NCI-H2196 (cell line): ENCODE measurements at regions not wholly inside any gene's neighbourhood (a gene's known extent, or its start where the extent isn't known, plus 50 kb on each side); places are given as distances from the start of the nearest gene placed in this dataset.
"Not testable (repeated sequence)": the region's sequence is repeated elsewhere in the genome, so short reads cannot be mapped to it uniquely, and the experiment has no call there.

ENCODE experiments used
- DNase-seq: peaks from one replicate; lab custom pipeline; 2025; ENCODE audit not compliant: unreplicated experiment; lab: John Stamatoyannopoulos, UW

DNA sequence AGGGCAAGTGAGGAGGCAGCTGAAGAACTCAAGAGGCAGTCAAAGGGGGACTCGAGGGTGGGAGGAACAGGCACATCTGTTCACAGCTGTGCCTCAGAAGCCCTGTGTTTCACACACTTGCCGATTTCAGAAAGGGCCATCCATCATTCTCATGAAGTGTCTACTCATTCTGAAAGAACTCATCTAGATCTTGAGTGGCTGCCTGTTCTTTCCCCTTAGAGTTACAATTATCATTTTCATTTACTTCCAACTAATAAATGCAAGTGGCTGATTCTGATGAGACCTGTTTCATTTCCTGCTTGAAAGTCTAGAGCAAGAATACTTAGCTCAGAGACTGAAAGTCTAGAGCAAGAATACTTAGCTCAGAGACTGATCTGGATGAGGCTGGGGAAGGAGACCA is 1145.1 kb downstream of the UQCRFS1 start:
- DNase-seq = no peak

DNA sequence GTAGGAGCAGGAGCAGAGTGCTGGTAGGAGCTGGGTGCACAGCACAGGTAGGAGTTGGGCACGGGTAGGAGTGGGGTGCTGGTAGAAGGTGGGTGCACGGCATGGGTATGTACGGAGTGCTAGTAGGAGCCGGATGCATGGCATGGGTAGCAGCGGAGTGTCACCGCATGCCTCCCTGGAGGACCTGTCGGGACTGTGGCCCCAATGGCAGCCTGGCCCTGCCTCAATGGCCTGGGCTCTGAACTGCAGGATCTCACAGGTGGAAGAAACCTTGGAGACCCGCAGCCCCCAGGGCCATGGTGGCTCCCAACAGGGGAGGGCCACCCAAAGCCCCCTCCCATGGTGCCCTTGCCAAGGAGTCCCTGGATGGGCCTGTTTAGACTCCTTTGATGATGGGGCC is 1146.0 kb downstream of the UQCRFS1 start:
- no peak for DNase-seq

DNA sequence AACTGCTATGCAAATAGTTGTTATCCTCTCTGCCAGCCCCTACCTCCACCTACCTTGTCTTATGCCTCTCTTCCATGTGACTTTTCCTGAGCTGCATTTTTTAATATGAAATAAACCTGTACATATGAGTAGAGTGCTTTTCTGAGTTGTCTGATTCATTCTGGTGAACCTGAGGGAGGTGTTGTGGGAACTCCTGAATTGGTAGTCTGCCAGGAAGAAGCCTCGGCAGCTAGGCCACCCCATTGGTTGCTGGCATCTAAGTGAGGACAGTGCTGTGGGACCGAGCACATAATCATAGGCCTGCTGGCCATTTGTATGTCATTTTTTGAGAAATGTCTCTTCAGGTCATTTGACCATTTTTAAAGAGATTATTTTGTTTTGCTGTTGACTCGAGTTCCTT is 1146.8 kb downstream of the UQCRFS1 start:
- no peak for DNase-seq

DNA sequence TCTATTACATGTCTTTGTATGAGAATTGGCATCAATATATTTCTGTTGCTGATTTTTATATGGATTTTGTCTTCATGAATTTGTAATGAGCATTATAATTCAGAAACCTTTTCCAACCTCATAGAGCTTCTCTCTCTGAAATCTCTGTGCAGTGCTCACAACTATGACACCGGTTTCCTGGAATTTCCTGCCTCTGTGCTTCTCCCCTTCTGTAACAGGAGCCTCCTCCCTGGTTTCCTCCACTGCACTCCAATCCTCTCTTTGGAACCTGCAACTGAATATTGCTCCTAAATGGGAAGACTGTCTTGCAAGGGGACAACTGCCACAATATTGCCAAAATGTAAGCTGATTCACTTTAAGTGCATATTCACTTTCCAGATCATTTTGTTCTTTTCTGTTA is 1147.9 kb downstream of the UQCRFS1 start:
- no peak for DNase-seq

DNA sequence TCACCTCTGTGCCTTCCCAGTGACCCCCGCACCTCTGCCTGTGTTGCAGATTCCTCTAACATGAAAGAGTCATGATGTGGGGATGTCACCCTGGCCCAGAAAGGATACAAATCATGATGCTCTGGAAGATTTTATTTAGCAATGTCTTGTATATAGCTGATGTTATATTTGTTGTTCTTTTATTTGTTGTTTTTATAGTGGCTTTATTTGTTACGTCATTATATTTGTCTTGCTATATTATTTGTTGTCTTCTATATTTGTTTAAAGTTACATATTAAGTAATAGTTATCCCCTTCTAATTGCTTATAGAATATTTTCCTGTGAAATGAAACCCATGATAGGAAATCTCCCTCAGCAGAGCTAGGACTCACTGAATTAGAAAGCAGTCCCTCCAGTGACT is 1149.2 kb downstream of the UQCRFS1 start:
- DNase-seq = no peak

DNA sequence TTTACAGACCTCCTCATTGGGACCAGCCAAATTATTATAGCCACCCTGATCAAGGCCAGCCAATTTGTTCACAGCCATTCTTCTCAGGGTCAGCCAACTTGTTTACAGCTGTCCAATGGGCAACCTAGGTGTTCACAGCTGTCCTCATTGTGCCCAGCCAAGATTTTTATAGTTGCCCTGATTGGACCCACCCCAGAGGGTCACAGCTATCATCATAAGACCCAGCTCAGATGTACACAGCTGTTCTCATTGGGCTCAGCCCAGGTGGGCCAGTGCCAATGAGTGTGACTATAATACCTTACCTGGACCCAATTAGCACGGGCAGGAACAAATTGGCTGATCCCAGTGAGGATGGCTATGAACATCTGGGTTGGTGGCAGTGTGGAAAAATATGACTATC is 1151.8 kb downstream of the UQCRFS1 start:
- DNase-seq = no peak

DNA sequence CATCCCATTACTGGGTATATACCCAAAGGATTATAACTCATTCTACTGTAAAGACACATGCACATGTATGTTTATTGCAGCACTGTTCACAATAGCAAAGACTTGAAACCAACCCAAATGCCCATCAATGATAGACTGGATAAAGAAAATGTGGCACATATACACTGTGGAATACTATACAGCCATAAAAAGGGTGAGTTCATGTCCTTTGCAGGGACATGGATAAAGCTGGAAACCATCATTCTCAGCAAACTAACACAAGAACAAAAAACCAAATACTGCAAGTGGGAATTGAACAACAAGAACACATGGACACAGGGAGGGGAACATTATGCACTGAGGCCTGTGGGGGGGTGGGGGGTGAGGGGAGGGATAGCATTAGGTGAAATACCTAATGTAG is 1155.9 kb downstream of the UQCRFS1 start:
- DNase-seq = not testable (repeated sequence)

DNA sequence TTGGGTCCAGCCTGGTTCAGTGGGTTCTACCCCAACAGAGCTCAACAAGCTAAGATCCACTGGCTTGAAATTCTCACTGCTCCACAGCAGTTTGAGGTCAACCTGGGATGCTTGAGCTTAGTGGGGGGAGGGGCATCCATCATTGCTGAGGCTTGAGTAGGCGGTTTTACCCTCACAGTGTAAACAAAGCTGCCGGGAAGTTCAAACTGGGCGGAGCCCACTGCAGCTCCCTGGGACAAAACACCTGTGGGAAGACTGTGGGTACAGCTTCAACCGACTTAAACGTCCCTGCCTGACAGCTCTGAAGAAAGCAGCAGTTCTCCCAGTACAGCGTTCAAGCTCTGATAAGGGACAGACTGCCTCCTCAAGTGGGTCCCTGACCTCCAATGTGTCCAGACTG is 1161.9 kb downstream of the UQCRFS1 start:
- no peak for DNase-seq

DNA sequence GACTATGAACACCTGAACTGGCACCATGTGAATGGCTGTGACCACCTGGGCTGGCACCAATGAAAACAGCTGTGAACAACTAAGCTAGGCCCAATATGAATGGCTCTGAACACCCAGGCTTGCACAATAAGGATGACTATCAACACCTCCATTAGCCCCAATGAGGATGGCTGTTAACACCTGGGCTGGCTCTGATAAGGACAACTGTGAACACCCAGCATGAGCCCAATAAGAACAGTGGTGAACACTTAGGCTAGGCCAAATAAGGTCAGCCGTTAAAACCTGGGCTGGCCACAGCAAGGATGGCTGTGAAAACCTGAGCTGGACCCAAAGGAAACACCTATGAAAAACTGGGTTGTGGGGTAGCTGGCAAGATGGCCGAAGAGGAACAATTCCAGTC is 1163.1 kb downstream of the UQCRFS1 start:
- DNase-seq = no peak

DNA sequence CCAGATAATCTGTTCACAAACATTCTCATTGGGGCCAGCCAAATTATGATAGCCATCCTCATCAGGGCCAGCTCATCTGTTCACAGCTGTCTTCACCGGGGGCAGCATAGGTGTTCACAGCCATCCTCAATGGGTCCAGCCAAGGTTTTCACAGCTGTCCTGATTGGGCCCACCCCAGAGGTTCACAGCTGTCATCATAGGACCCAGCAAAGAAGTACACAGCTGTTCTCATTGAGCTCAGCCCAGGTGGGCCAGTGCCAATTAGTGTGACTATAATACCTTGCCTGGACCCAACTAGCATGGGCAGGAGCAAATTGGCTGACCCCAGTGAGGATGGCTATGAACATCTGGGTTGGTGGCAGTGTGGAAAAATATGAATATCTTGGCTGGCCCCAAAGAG is 1166.0 kb downstream of the UQCRFS1 start:
- no peak for DNase-seq

DNA sequence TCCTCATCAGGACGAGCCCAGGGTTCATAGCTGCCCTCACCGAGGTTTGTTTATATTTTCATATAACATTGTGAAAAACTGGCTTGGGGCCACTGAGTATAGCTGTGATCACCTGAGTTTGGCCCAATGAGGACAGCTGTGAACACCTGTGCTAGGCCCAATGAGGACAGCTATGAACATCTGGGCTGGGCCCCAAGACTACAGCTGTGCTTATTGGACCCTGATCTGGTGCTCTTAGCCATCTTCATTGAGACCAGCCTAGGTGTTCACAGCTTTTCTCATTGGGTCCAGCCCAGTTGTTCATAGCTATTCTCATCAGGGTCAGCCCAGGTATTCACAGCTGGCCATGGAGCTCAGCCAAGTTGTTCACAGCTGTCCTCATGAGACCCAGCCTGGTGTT is 1167.3 kb downstream of the UQCRFS1 start:
- no peak for DNase-seq

DNA sequence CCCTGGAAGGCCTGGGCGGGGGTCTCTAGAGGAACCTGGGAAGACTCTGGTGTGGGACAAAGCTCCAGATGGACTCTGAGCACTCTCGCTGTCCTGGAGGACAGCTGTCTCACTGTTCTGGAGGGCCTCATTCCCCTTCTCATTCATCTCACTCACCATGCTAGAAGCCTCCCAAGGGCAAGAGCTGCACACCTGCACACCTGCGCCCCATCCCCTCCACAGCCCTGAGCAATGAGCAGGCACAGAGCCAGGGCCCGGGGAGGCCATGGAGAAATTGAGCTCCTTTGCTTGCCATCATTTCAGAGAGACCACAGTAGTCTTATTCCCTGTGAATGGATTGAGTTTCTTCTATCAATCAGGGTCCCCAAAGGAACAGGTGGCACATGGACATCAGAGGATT is 1168.5 kb downstream of the UQCRFS1 start:
- no peak for DNase-seq

DNA sequence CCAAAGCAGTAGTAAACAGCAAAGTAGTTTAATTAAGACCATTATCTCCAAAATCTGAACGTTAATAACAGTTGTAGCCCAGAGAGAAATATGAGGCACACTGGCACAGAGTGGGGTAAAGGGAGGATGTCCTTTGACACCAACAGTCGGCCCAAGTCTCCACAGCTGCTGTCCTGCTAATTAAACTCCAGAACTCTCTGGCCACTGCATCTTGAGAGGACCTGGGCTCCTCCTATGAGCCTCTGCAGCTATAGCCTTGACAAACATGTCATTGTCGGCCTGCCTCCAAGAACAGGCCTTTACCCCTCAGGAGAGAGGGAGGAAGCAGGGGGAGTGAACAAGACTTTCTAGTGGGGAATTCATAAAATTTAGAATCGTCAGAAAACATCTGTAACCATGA is 1170.4 kb downstream of the UQCRFS1 start:
- no peak for DNase-seq

DNA sequence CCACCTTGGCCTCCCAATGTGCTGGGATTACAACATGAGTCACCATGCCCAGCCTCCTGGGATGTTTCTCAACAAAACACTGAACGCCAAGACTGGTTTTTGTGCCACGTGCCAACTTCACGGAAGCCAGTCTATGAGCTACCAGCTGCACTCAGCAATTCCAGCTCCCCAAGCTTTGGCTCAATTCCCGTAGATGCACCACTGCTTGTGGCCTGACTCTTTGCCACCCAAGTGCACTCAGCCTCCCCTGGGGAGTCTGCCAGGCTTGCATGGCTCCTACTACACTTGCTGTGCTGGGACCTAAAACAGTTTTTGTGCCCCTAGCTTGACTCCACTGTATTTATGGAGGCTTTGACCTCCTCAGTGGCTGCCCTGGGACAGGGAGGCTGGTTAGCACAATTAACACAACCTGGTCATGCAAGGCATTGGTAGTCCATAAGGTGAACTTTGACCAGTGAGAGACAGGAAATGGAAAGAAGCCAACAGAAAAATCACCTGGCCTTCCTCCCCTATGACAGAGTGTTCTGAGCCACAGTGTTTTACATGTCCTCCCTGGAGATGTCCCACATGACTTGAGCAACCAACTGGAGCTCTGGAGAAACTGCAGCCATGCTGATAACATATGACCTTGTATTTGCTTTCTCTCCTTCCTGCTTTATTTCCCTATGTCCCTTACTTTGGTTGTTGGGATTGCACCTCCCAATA is 1173.1 kb downstream of the UQCRFS1 start:
- no peak for DNase-seq

DNA sequence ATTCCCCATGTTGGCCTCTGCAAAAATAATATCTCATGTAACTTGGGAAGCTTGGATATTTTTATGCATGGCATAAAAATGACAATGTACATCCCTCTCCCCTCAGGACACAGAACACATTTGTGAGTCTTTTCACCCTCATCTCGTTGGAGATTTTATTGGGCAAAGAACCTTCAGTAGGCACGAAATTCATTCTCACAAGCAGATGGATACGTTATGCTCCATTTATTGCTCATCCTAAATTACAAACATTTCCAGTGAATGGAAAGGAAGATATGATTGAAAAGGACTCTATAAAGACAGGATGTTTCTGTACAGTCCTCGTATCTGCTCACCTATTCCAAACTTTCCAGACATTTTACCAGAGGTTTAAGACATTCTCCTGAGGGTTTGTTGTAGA is 1175.8 kb downstream of the UQCRFS1 start:
- no peak for DNase-seq

DNA sequence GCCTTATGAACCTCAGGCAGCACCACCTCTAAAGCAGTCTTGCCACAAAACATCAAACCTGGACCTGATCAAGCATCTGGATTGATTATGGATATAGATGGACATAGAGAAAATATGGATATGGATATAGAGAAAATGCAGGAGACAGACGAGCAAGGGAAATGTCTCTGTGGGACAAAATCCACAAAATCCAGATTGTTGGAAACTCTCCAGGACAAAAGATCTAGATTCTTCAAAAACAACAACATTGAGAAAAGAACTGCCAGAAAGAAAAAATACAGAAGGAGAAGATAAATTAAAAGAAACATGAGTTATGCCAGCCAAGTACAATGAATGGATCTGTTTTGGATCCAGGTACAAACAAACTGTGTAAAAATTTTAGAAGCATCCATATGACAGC is 1176.5 kb downstream of the UQCRFS1 start:
- no peak for DNase-seq

DNA sequence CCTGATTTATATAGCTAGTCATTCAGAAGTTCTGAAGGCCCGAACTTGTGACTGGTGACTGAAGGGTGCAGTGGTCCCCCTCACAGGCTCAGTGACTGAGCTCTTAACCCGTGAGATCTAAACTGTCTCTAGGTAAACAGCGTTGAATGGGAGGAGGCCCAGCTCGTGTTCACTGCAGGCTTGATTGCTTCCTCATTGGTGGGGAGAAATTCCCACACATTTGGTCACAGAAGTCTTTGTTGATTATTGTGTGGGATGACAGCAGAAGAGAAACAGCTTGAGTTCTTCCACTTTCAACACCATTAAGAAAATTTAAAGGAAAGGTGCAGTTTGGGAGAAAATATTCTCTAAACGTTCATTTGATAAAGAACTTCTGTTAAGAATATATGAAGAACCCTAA is 1178.0 kb downstream of the UQCRFS1 start:
- no peak for DNase-seq

DNA sequence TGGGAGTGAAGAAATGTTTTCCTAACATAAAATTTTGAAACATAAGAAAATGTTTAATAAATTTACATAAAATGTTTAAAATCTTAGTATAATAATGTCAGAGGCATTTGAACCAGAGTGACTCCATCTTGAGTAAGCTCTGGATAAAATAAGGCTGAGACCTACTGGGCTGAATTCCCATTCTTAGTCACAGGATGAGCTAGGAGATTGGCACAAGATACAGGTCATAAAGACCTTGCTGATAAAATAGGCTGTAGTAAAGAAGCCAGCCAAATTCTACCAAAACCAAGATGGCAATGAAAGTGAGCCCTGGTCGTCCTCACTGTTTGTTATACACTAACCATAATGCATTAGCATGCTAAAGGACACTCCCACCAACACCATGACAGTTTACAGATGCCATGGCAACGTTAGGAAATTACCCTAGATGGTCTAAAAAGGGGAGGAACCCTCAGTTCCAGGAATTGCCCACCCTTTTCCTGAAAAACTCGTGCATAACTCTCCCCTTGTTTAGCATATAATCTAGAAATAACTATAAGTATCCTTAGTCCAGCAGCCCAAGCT is 1184.0 kb downstream of the UQCRFS1 start:
- no peak for DNase-seq

DNA sequence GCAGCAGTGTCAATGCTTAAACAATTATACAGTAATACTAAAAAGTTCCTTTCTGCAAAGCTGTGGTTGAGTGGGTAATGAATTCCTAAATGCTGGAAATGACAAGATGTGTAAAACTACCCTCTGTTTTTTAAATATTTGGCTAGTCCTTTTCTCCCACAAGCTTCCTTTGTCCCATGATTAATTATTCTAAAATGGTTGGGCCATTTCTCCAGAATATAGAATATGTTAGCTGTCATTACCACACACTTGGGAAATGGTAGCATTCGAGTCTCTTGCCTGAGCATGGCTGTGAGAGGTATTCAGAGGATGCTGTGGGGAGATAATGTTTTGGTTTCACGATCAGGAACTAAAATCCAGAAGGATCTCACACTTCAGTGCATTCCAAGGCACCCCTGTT is 1185.8 kb downstream of the UQCRFS1 start:
- no peak for DNase-seq

DNA sequence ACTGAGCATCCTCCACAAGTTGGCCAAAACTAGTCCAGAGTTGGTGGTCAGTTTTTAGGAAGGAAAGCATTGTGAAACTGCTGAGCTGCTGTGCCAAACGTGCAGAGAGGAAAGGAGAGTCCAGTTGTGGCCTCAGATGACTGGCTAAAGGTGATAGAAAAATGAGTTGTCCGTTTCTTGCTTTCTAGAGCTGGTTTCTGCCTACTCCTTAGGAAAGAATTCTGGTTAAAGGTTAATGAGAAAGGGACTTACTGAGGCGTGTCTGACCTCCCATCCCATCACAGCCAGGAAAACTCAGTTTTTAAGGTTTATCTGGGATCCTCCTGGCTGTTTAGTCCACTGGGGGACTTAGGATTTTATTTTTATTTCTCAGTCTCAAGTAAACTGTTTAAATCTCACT is 1186.3 kb downstream of the UQCRFS1 start:
- no peak for DNase-seq

DNA sequence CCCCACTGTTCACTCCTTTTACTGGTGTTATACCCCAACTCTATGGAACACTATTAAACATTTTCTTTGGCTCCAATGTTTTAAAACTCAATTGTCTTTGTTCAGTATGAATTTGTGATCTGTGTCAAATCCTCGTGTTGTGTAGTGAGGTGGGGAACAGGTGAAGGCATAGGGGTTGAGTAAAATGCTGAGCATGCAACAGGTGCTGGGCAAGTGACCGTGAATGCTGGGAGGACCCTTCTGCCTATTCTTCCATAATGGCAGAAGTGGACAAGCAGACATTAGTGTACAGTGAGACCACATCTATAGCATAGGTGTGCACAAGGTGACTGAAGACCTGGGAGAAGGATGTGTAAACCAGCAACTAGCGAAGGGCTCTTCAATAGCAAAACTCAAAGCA is 1188.0 kb downstream of the UQCRFS1 start:
- no peak for DNase-seq

DNA sequence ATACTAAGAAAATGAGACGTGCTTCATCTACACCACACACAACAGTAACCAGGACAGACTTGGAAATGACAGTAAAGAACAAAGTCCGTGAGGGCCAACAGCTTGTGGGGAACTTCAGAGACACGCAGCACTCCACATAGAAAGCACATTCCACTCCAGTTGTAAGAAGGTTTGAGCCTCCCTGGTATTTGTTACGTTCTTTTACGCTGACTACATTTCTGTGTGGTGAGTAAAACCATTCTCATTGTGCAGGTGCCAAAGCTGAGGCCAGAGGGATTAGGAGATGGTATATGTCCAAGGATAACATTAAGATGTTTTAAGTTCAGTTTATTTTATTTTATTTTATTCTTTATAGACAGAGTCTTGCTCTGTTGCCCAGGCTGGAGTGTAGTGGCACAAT is 1189.9 kb downstream of the UQCRFS1 start:
- DNase-seq = no peak

DNA sequence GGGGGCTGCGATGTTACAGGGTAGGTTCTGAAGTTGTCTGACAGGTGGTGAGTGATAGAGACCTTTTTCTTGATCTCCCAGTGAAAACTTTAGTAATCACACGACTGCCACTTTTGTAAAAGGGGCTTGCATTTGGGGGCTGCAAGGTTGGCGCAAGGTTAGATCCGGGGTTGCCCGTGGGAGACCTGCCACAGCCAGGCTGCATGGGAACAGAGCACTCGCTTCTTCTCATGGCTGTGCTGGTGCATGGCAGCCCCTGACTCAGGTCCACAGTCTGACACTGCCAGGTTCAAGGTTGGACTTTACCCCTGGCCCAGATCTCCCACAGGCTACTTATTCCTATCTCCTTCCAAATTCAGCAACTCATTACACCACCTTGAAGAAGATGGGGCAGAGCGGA is 1190.4 kb downstream of the UQCRFS1 start:
- no peak for DNase-seq
